ENCODE measurements at regions not wholly inside any gene's neighbourhood (a gene's known extent, or its start where the extent isn't known, plus 50 kb on each side); places are given as distances from the start of the nearest gene placed in this dataset.

GRCh38 chr4:138307319-138307718 lies 65.2 kb upstream of the SLC7A11 start:
- no peak overlapping the region for H3K4me3 ChIP-seq (ENCODE audit: control insufficient read depth, low read depth, low read length)
- DNase-seq (ENCODE audit: low read depth): no peak

GRCh38 chr4:138305050-138305449 lies 62.9 kb upstream of the SLC7A11 start:
- no peak overlapping the region for H3K4me3 ChIP-seq (ENCODE audit: control insufficient read depth, low read depth, low read length)
- no peak for DNase-seq (ENCODE audit: low read depth)
- no peak for TF ChIP-seq CTCF (conservative IDR thresholded peaks at IDR 0.05; ENCODE audit: control insufficient read depth, insufficient read depth, low read depth, low read length)

More at GRCh38 chr4:138307319-138307718, 65.2 kb upstream of the SLC7A11 start:
- TF ChIP-seq CTCF (conservative IDR thresholded peaks at IDR 0.05; ENCODE audit: control insufficient read depth, insufficient read depth, low read depth, low read length): no peak

GRCh38 chr4:138301536-138301935 lies 59.4 kb upstream of the SLC7A11 start:
- no peak for DNase-seq (ENCODE audit: low read depth)
- H3K4me3 ChIP-seq (ENCODE audit: control insufficient read depth, low read depth, low read length): no peak overlapping the region
- TF ChIP-seq CTCF (conservative IDR thresholded peaks at IDR 0.05; ENCODE audit: control insufficient read depth, insufficient read depth, low read depth, low read length): no peak

GRCh38 chr4:138300616-138301015 lies 58.5 kb upstream of the SLC7A11 start:
- TF ChIP-seq CTCF (conservative IDR thresholded peaks at IDR 0.05; ENCODE audit: control insufficient read depth, insufficient read depth, low read depth, low read length): no peak
- H3K4me3 ChIP-seq (ENCODE audit: control insufficient read depth, low read depth, low read length): no peak overlapping the region
- DNase-seq (ENCODE audit: low read depth): peak; percentile 21

- TF ChIP-seq CTCF (conservative IDR thresholded peaks at IDR 0.05; ENCODE audit: control insufficient read depth, insufficient read depth, low read depth, low read length): no peak
- no peak for DNase-seq (ENCODE audit: low read depth)
- H3K4me3 ChIP-seq (ENCODE audit: control insufficient read depth, low read depth, low read length): no peak overlapping the region
These were observed 57.7 kb upstream of the SLC7A11 start for GRCh38 chr4:138299881-138300280.

GRCh38 chr4:138298866-138299265 lies 56.7 kb upstream of the SLC7A11 start:
- TF ChIP-seq CTCF (conservative IDR thresholded peaks at IDR 0.05; ENCODE audit: control insufficient read depth, insufficient read depth, low read depth, low read length): no peak
- DNase-seq (ENCODE audit: low read depth): no peak
- no peak overlapping the region for H3K4me3 ChIP-seq (ENCODE audit: control insufficient read depth, low read depth, low read length)

- no peak for TF ChIP-seq CTCF (conservative IDR thresholded peaks at IDR 0.05; ENCODE audit: control insufficient read depth, insufficient read depth, low read depth, low read length)
- no peak for DNase-seq (ENCODE audit: low read depth)
- no peak overlapping the region for H3K4me3 ChIP-seq (ENCODE audit: control insufficient read depth, low read depth, low read length)
These were observed 56.3 kb upstream of the SLC7A11 start for GRCh38 chr4:138298431-138298830.

All from fibroblast of mammary gland (primary cell).